ENCODE measurements at regions not wholly inside any gene's neighbourhood (a gene's known extent, or its start where the extent isn't known, plus 50 kb on each side); places are given as distances from the start of the nearest gene placed in this dataset.
"Not testable (repeated sequence)": the region's sequence is repeated elsewhere in the genome, so short reads cannot be mapped to it uniquely, and the experiment has no call there.

DNA sequence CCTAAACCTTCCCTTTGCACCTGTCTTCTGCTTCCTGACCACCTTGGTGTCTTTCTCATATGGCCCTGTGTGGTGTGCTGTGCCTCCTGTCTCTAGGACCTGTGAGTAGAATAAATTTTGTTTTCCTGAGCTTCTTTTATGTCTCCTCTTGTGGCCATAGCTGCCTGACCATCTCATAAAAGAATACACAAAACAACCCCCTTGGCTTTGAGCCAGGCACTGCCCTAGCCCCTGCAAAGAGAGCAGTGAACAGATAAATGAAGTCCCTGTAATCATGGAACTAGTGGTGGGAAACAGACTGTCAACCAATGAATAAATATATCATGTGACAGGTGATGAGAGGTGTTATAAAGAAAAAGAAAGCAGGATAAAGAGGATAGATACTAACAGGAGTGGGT is 485.1 kb downstream of the CSNK1G3 start:
- Histone ChIP-seq H3K36me3 (ENCODE audit: insufficient read depth, low read length) (no peaks in the 10 kb centered on the region), H3K9me3 (replicated peaks; ENCODE audit: low read length) (no peaks in the 10 kb centered on the region), H3K9ac (ENCODE audit: low read depth, low read length) (no peak overlapping the region), H3K27me3 (ENCODE audit: control insufficient read depth, insufficient read depth, low read length) (no peaks in the 10 kb centered on the region), H3K4me3 (ENCODE audit: low read length) (no peak overlapping the region), H3K4me2 (ENCODE audit: low read length) (no peak overlapping the region), H3K4me1 (ENCODE audit: control insufficient read depth, insufficient read depth, low read length) (peaks cover 11% of the 10 kb centered on the region)

DNA sequence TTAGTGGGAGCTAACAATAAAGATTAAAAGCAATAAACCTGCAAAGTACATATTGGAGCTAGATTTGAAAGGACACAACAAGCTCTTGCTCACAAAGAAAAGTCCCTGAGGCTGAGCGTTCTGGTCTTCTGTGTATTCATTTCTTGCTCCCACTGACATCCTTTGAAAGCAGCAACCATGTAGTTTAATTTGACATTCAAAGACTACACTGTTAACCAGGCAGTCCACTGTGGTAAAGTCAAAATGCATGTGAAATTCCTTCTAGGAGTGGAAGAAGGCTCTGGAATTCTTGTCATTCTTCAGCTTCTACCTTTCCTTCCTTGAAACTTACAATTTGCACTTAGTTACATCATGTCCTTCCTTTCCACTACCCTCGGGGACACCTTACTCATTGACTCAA is 480.7 kb downstream of the CSNK1G3 start:
- H3K27me3 ChIP-seq (ENCODE audit: control insufficient read depth, insufficient read depth, low read length) = no peaks in the 10 kb centered on the region
- no peaks in the 10 kb centered on the region for H3K9me3 ChIP-seq (replicated peaks; ENCODE audit: low read length)
- peaks cover 5% of the 10 kb centered on the region for H3K4me1 ChIP-seq (ENCODE audit: control insufficient read depth, insufficient read depth, low read length)
- H3K9ac ChIP-seq (ENCODE audit: low read depth, low read length) = no peak overlapping the region
- no peak overlapping the region for H3K4me3 ChIP-seq (ENCODE audit: low read length)
- H3K4me2 ChIP-seq (ENCODE audit: low read length) = no peak overlapping the region
- H3K36me3 ChIP-seq (ENCODE audit: insufficient read depth, low read length) = no peaks in the 10 kb centered on the region

DNA sequence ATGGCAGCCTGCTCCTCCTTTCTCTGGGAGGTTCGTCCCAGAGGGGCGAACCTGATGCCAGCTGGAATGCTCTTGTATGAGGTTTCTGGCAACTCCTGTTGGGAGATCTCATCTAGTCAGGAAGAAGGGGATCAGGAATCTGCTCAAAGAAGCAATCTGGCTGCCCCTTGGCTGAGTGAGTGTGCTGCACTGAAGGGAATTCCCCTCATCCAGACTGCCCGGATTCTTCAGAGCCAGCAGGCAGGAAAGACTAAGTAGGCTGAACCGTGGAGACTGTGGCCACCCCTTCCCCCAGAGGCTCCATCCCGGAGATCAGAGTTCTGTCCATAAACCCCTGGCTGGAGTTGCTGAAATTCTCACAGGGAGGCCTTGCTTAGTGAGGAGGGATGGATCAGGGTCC is 476.0 kb downstream of the CSNK1G3 start:
- no peak overlapping the region for H3K4me2 ChIP-seq (ENCODE audit: low read length)
- no peaks in the 10 kb centered on the region for H3K36me3 ChIP-seq (ENCODE audit: insufficient read depth, low read length)
- no peak overlapping the region for H3K4me3 ChIP-seq (ENCODE audit: low read length)
- H3K4me1 ChIP-seq (ENCODE audit: control insufficient read depth, insufficient read depth, low read length) = no peaks in the 10 kb centered on the region
- no peaks in the 10 kb centered on the region for H3K9me3 ChIP-seq (replicated peaks; ENCODE audit: low read length)
- H3K27me3 ChIP-seq (ENCODE audit: control insufficient read depth, insufficient read depth, low read length) = no peaks in the 10 kb centered on the region
- H3K9ac ChIP-seq (ENCODE audit: low read depth, low read length) = no peak overlapping the region

DNA sequence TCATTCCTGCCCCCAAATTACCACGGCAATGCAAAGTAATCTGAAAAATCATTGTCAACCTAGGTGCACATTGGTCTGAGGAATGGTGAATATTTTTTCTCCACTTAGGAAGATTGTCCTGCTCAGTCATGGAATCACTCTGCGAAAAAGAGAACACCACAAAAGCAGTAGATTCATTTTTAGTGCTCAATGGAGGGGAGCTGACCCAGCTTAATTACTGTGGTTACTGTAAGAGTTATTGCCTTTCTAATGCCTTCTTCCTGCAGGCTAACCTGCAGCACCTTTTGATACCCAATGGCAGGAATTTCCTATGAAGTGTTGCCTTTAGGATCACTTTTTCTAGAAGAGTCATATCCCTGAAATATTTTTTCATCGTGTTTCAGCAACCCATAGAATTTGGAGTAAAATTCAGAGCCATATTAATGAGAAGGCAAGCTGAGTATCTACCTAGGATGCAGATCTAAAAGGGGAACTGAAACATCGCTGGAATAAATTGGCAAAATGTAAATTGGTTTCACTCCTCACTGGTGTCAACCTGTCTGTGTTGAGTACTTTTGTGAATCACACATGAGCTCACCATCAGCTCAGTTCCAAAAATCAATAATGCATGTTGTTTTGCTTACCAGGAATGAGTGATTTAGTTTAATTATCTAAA is 464.5 kb downstream of the CSNK1G3 start:
- H3K4me1 ChIP-seq (ENCODE audit: control insufficient read depth, insufficient read depth, low read length) = no peaks in the 10 kb centered on the region
- no peaks in the 10 kb centered on the region for H3K27me3 ChIP-seq (ENCODE audit: control insufficient read depth, insufficient read depth, low read length)
- H3K9ac ChIP-seq (ENCODE audit: low read depth, low read length) = no peak overlapping the region
- H3K4me3 ChIP-seq (ENCODE audit: low read length) = no peak overlapping the region
- H3K36me3 ChIP-seq (ENCODE audit: insufficient read depth, low read length) = no peaks in the 10 kb centered on the region
- no peak overlapping the region for H3K4me2 ChIP-seq (ENCODE audit: low read length)
- H3K9me3 ChIP-seq (replicated peaks; ENCODE audit: low read length) = no peaks in the 10 kb centered on the region

DNA sequence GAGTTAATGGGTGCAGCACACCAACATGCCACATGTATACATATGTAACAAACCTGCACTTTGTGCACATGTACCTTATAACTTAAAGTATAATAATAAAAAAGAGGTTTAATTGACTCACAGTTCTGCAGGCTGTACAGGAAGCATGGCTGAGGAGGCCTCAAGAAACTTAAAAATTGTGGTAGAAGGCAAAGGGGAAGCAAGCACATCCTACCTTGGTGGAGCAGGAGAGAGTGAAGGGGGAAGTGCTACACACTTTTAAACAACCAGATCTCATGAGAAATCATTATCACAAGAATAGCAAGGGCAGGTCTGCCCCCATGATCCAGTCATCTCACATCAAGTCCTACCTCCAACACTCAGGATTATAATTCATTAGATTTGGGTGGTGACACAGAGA is 463.5 kb downstream of the CSNK1G3 start:
- not testable (repeated sequence) for H3K9me3 ChIP-seq (replicated peaks; ENCODE audit: low read length); H3K36me3 ChIP-seq (ENCODE audit: insufficient read depth, low read length)

DNA sequence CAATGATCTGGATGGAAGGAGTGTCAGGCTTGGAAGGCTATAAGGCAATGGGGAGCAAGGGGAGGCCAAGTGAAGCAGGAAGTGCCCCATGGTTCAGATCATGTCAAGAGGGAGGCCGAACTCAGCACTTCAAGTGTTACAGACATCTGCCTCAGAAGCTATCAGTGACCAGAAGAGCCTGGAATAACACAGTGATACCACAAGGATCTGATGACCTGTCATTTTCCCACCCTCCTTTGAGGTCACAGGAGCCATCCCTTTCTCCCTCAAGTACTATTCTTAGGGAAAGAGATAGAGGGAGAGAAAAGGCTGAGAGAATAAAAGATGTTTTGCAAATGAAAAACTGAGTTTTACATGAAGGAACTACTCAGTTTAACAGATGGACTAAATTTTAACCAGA is 454.8 kb downstream of the CSNK1G3 start:
- no peaks in the 10 kb centered on the region for H3K9me3 ChIP-seq (replicated peaks; ENCODE audit: low read length)
- no peaks in the 10 kb centered on the region for H3K27me3 ChIP-seq (ENCODE audit: control insufficient read depth, insufficient read depth, low read length)
- no peak overlapping the region for H3K4me2 ChIP-seq (ENCODE audit: low read length)
- no peaks in the 10 kb centered on the region for H3K4me1 ChIP-seq (ENCODE audit: control insufficient read depth, insufficient read depth, low read length)
- H3K4me3 ChIP-seq (ENCODE audit: low read length) = no peak overlapping the region
- no peaks in the 10 kb centered on the region for H3K36me3 ChIP-seq (ENCODE audit: insufficient read depth, low read length)
- no peak overlapping the region for H3K9ac ChIP-seq (ENCODE audit: low read depth, low read length)

More for the DNA sequence above, 463.5 kb downstream of the CSNK1G3 start:
- not testable (repeated sequence) for H3K27me3 ChIP-seq (ENCODE audit: control insufficient read depth, insufficient read depth, low read length); H3K4me2 ChIP-seq (ENCODE audit: low read length); H3K4me3 ChIP-seq (ENCODE audit: low read length); H3K9ac ChIP-seq (ENCODE audit: low read depth, low read length); H3K4me1 ChIP-seq (ENCODE audit: control insufficient read depth, insufficient read depth, low read length)

DNA sequence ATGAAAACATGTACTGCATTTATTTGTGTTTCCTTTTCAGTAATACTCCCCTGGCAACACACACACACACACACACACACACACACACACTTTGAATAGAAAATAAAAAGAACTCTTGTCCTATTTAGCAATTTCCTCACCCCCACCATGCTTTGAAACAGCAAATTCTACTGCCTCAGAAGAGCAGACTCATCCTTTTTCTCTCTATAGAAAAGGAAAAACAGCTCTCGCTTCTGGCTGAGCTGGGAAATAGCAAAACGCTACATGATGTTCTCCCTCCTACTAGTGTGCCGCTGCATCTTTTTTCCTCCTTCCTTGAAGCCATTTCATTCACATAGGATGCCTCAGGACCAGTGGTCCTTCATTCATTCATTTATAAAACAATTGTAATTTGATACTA is 453.6 kb downstream of the CSNK1G3 start:
- Histone ChIP-seq H3K9me3 (replicated peaks; ENCODE audit: low read length) (no peaks in the 10 kb centered on the region), H3K4me1 (ENCODE audit: control insufficient read depth, insufficient read depth, low read length) (no peaks in the 10 kb centered on the region), H3K4me2 (ENCODE audit: low read length) (no peak overlapping the region), H3K4me3 (ENCODE audit: low read length) (no peak overlapping the region), H3K36me3 (ENCODE audit: insufficient read depth, low read length) (no peaks in the 10 kb centered on the region), H3K9ac (ENCODE audit: low read depth, low read length) (no peak overlapping the region), H3K27me3 (ENCODE audit: control insufficient read depth, insufficient read depth, low read length) (no peaks in the 10 kb centered on the region)

DNA sequence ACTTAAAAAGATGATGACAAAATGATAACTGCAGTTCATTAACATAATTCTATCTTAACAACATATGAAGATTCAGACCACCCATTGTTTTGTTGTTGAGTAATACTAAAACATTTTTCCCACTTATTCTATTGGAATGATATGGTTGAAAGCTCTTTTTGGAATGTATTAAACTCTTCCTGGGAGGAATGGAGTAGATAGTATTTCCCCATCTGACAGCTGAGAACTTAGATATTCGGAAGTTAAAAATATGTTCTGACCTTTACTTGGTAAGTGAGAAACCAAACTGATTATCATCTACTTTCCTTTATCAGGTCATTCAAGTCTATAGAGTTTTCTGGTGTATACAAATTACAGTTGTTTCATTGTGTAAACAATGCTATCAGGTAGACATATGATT is 452.9 kb downstream of the CSNK1G3 start:
- Histone ChIP-seq H3K4me1 (ENCODE audit: control insufficient read depth, insufficient read depth, low read length) (no peaks in the 10 kb centered on the region), H3K9ac (ENCODE audit: low read depth, low read length) (no peak overlapping the region), H3K9me3 (replicated peaks; ENCODE audit: low read length) (no peaks in the 10 kb centered on the region), H3K4me3 (ENCODE audit: low read length) (no peak overlapping the region), H3K36me3 (ENCODE audit: insufficient read depth, low read length) (no peaks in the 10 kb centered on the region), H3K27me3 (ENCODE audit: control insufficient read depth, insufficient read depth, low read length) (no peaks in the 10 kb centered on the region), H3K4me2 (ENCODE audit: low read length) (no peak overlapping the region)

DNA sequence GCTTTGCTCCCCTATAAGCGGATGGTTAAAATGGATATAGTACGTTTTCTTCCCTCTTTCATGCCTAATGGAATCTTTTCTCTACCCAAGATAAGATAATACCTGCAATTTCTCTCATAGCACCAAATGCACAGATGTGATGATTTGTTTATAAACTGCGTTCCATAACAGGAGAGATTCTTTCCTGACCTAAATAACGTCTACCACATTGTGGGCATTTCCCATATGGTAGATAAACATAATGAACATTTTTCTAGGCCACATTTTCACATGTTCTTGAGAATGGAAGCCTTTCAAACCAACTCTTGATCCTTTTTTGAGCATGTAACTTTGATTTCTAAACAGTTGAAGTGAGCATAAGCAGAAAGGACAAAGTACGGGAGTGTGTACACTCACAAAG is 448.5 kb downstream of the CSNK1G3 start:
- no peaks in the 10 kb centered on the region for H3K36me3 ChIP-seq (ENCODE audit: insufficient read depth, low read length)
- H3K9ac ChIP-seq (ENCODE audit: low read depth, low read length) = no peak overlapping the region
- no peaks in the 10 kb centered on the region for H3K27me3 ChIP-seq (ENCODE audit: control insufficient read depth, insufficient read depth, low read length)
- no peaks in the 10 kb centered on the region for H3K9me3 ChIP-seq (replicated peaks; ENCODE audit: low read length)
- H3K4me3 ChIP-seq (ENCODE audit: low read length) = no peak overlapping the region
- no peak overlapping the region for H3K4me2 ChIP-seq (ENCODE audit: low read length)
- no peaks in the 10 kb centered on the region for H3K4me1 ChIP-seq (ENCODE audit: control insufficient read depth, insufficient read depth, low read length)

DNA sequence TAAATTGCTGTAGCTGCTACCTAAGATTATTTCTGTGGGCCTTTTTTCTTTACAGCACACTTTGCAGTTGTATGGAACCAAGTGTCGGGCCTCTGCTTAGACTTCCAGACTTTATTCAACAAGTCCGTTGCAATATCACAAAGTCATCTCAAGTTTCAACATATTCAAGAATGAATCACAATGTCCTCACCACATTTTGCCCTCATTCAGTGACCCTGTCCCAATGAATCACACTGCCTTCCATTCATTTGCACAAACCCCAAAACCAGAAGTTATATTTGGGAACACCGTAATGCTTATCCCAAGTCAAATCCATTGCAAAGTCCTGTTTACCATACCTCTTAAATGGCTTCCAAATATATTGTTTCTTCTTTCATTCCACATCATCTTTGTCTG is 439.6 kb downstream of the CSNK1G3 start:
- Histone ChIP-seq H3K36me3 (ENCODE audit: insufficient read depth, low read length) (no peaks in the 10 kb centered on the region), H3K4me1 (ENCODE audit: control insufficient read depth, insufficient read depth, low read length) (peaks cover 17% of the 10 kb centered on the region), H3K9me3 (replicated peaks; ENCODE audit: low read length) (no peaks in the 10 kb centered on the region), H3K4me2 (ENCODE audit: low read length) (peak overlapping the region; percentile 56), H3K9ac (ENCODE audit: low read depth, low read length) (no peak overlapping the region), H3K4me3 (ENCODE audit: low read length) (peak overlapping the region; percentile 31), H3K27me3 (ENCODE audit: control insufficient read depth, insufficient read depth, low read length) (no peaks in the 10 kb centered on the region)

DNA sequence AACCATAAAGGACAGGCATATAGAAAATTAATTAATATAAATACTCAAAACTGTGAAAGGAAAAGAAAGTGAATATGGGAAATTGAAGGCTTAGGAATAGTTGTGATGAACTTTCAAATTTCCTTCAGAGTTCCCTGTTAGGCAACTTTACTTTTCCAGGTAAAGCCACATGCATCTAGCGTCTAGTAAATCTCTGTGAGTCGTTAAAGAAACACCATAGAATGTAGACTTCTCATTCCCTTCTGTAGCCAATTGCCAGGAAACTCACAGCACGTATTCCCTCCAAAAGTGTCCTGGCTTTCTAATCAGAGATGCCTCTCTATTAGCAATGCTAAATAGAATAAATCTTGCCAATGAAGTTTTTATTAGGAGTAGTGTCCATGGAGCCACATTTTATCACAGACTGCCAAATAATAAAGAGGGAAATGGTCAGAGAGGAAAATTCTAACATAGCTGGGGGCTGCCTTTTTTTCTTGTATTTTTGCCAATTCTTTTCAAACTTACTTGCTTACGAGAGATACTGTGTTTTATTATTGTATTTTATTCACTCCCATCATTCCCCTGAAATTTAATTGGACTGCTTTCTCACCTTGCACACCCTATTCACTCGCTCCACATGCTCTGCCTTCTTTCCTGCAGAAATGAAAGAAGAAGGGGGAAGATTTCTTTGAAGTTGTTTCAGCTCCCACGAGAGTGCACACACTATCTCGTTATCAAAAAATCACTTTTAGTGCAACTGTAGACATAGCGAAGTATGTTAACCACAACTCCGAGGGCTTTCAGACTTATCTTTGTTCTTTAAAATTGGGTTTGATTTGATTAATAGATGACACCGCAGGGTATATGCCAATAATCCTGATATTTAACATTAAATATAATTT is 439.0 kb downstream of the CSNK1G3 start:
- Histone ChIP-seq H3K9ac (ENCODE audit: low read depth, low read length) (no peak overlapping the region), H3K4me2 (ENCODE audit: low read length) (peak overlapping the region; percentile 39), H3K4me3 (ENCODE audit: low read length) (no peak overlapping the region), H3K4me1 (ENCODE audit: control insufficient read depth, insufficient read depth, low read length) (peaks cover 17% of the 10 kb centered on the region), H3K27me3 (ENCODE audit: control insufficient read depth, insufficient read depth, low read length) (no peaks in the 10 kb centered on the region), H3K36me3 (ENCODE audit: insufficient read depth, low read length) (no peaks in the 10 kb centered on the region), H3K9me3 (replicated peaks; ENCODE audit: low read length) (no peaks in the 10 kb centered on the region)

Data from skeletal muscle satellite cell (primary cell).